ENCODE measurements at regions not wholly inside any gene's neighbourhood (a gene's known extent, or its start where the extent isn't known, plus 50 kb on each side); places are given as distances from the start of the nearest gene placed in this dataset.
"Not testable (repeated sequence)": the region's sequence is repeated elsewhere in the genome, so short reads cannot be mapped to it uniquely, and the experiment has no call there.

- no peak for TF ChIP-seq CTCF (IDR thresholded peaks at IDR 0.05; ENCODE audit: low read depth, low read length)
- Histone ChIP-seq H3K9me3 (ENCODE audit: severe bottlenecking) (peaks cover 2% of the 10 kb centered on the region), H3K27ac (no peak overlapping the region), H3K4me3 (ENCODE audit: low read depth, low read length) (no peak overlapping the region), H3K27me3 (ENCODE audit: insufficient read depth, low read depth, severe bottlenecking) (no peaks in the 10 kb centered on the region), H3K36me3 (no peaks in the 10 kb centered on the region)
- DNase-seq: no peak
These were observed 108.4 kb upstream of the DAB1 start for GRCh38 chr1:57532299-57532698.

- not testable (repeated sequence) for H3K9me3 ChIP-seq (ENCODE audit: severe bottlenecking); DNase-seq; H3K36me3 ChIP-seq; H3K4me3 ChIP-seq (ENCODE audit: low read depth, low read length); H3K27me3 ChIP-seq (ENCODE audit: insufficient read depth, low read depth, severe bottlenecking); H3K27ac ChIP-seq
These were observed 107.0 kb upstream of the DAB1 start for GRCh38 chr1:57530911-57531260.

GRCh38 chr1:57530206-57530910, 106.5 kb upstream of the DAB1 start:
- Histone ChIP-seq H3K27me3 (ENCODE audit: insufficient read depth, low read depth, severe bottlenecking) (no peaks in the 10 kb centered on the region), H3K36me3 (no peaks in the 10 kb centered on the region), H3K27ac (no peak overlapping the region), H3K4me3 (ENCODE audit: low read depth, low read length) (no peak overlapping the region), H3K9me3 (ENCODE audit: severe bottlenecking) (peaks cover 2% of the 10 kb centered on the region)
- DNase-seq: no peak
- no peak for TF ChIP-seq CTCF (IDR thresholded peaks at IDR 0.05; ENCODE audit: low read depth, low read length)

- DNase-seq: no peak
- Histone ChIP-seq H3K4me3 (ENCODE audit: low read depth, low read length) (no peak overlapping the region), H3K36me3 (no peaks in the 10 kb centered on the region), H3K9me3 (ENCODE audit: severe bottlenecking) (no peaks in the 10 kb centered on the region), H3K27me3 (ENCODE audit: insufficient read depth, low read depth, severe bottlenecking) (no peaks in the 10 kb centered on the region), H3K27ac (no peak overlapping the region)
- TF ChIP-seq CTCF (IDR thresholded peaks at IDR 0.05; ENCODE audit: low read depth, low read length): no peak
These were observed 98.7 kb upstream of the DAB1 start for GRCh38 chr1:57522575-57522974.

GRCh38 chr1:57520743-57521515, 97.1 kb upstream of the DAB1 start:
- TF ChIP-seq CTCF (IDR thresholded peaks at IDR 0.05; ENCODE audit: low read depth, low read length): no peak
- Histone ChIP-seq H3K27ac (no peak overlapping the region), H3K36me3 (no peaks in the 10 kb centered on the region), H3K9me3 (ENCODE audit: severe bottlenecking) (no peaks in the 10 kb centered on the region), H3K27me3 (ENCODE audit: insufficient read depth, low read depth, severe bottlenecking) (no peaks in the 10 kb centered on the region), H3K4me3 (ENCODE audit: low read depth, low read length) (no peak overlapping the region)
- no peak for DNase-seq

- H3K27me3 ChIP-seq (ENCODE audit: insufficient read depth, low read depth, severe bottlenecking): no peaks in the 10 kb centered on the region
- no peaks in the 10 kb centered on the region for H3K9me3 ChIP-seq (ENCODE audit: severe bottlenecking)
- H3K36me3 ChIP-seq: no peaks in the 10 kb centered on the region
- TF ChIP-seq CTCF (IDR thresholded peaks at IDR 0.05; ENCODE audit: low read depth, low read length): no peak
- no peak overlapping the region for H3K27ac ChIP-seq
- DNase-seq: no peak
- H3K4me3 ChIP-seq (ENCODE audit: low read depth, low read length): no peak overlapping the region
These were observed 94.6 kb upstream of the DAB1 start for GRCh38 chr1:57518496-57518895.
